HCT116 (cell line): ENCODE measurements at regions not wholly inside any gene's neighbourhood (a gene's known extent, or its start where the extent isn't known, plus 50 kb on each side); places are given as distances from the start of the nearest gene placed in this dataset.

Experiments used
- ATAC-seq: fragments of 200-7000 bp; cut with Tn5 transposase; 2 replicates; pipeline ENCODE4 v1.9.1; 2020; ENCODE audit warnings: mild to moderate bottlenecking, moderate library complexity
- BruUV-seq: library from RNA; stranded (reverse); fragments of 400-500 nt; replicated peaks from 2 replicates; lab custom pipeline; 2021; lab: Mats Ljungman, UMichigan
- CTCF ChIA-PET: fragments of 300-600 bp; sonication (Branson Sonifier 250); formaldehyde crosslinking; loops from one replicate; lab custom pipeline; 2021; ENCODE audit warnings: antibody characterized with exemption; lab: Charles Lee
- POLR2A ChIA-PET: fragments of 300-600, 350-600 bp; sonication (Branson Sonifier 250); formaldehyde crosslinking; loops from one replicate; lab custom pipeline; 2021; ENCODE audit warnings: antibody characterized with exemption; lab: Charles Lee
- RAD21 ChIA-PET, 2 experiments: fragments of 300-600 bp; sonication (Branson Sonifier 250); formaldehyde crosslinking; loops; one replicate each; lab custom pipeline; 2023; ENCODE audit warnings: low total read pairs in 2 of 2; ENCODE audit not compliant: uncharacterized antibody in 2 of 2, unreplicated experiment in 2 of 2, low non-redundant PET in 1 of 2; lab: Charles Lee
- DNase-seq: peaks from one replicate; pipeline ENCODE4 v3.0.0-alpha.2; 2010; ENCODE audit warnings: low read depth, low spot score
- H2AFZ ChIP-seq: fragments of 200-600 bp; shearing (Covaris generic), sonication (generic); 2 replicates; pipeline ENCODE4 v1.6.1; 2017; ENCODE audit warnings: low read depth, mixed run types, mixed read lengths, antibody characterized with exemption, low read length; ENCODE audit not compliant: poor library complexity, severe bottlenecking
- H3K27ac ChIP-seq: 2 replicates; pipeline ENCODE4 v1.5.1; 2012; ENCODE audit warnings: low read depth, low read length
- H3K27me3 ChIP-seq: fragments of 200-600 bp; sonication (generic); 2 replicates; pipeline ENCODE4 v1.6.1; 2016; ENCODE audit warnings: mixed run types, low read length, mixed read lengths; ENCODE audit not compliant: insufficient read depth
- H3K36me3 ChIP-seq, 2 experiments: fragments of 200-500 bp in 1 of 2; fragments of 200-600 bp in 1 of 2; sonication (Bioruptor generic) in 1 of 2; sonication (generic) in 1 of 2; 2 replicates each; pipeline versions ENCODE4 v1.5.1 to v1.6.1; 2014 to 2016; ENCODE audit warnings: low read length in 2 of 2, inconsistent platforms in 1 of 2, mixed read lengths in 1 of 2, mixed run types in 1 of 2; ENCODE audit not compliant: insufficient read depth in 2 of 2, control insufficient read depth in 1 of 2
- H3K4me1 ChIP-seq, 2 experiments: fragments of 200-600 bp in 1 of 2; sonication (generic) in 1 of 2; 2 replicates each; pipeline versions ENCODE4 v1.5.1 to v1.6.1; 2012 to 2017; ENCODE audit warnings: low read length in 2 of 2, inconsistent platforms in 1 of 2, mild to moderate bottlenecking in 1 of 2, mixed read lengths in 1 of 2, mixed run types in 1 of 2, moderate library complexity in 1 of 2; ENCODE audit not compliant: insufficient read depth in 2 of 2, control insufficient read depth in 1 of 2
- H3K4me2 ChIP-seq: fragments of 200-600 bp; sonication (generic); 2 replicates; pipeline ENCODE4 v1.6.1; 2017; ENCODE audit warnings: mixed run types, low read length, mixed read lengths
- H3K4me3 ChIP-seq, 2 experiments: fragments of 200-600 bp in 1 of 2; sonication (generic) in 1 of 2; replicated peaks in 1 of 2; 2 replicates each; pipeline ENCODE4 v1.5.1; 2011 to 2016; ENCODE audit warnings: low read length in 2 of 2, control low read depth in 1 of 2, low read depth in 1 of 2, mild to moderate bottlenecking in 1 of 2, mixed read lengths in 1 of 2, mixed run types in 1 of 2
- H3K79me2 ChIP-seq: fragments of 200-600 bp; sonication (generic); 2 replicates; pipeline ENCODE4 v1.6.1; 2017; ENCODE audit warnings: mild to moderate bottlenecking, mixed run types, low read length, moderate library complexity, mixed read lengths; ENCODE audit not compliant: insufficient read depth
- H3K9ac ChIP-seq: fragments of 200-600 bp; sonication (generic); 2 replicates; pipeline ENCODE4 v1.6.1; 2016; ENCODE audit warnings: low read length, mixed read lengths
- H3K9me2 ChIP-seq: fragments of 200-600 bp; sonication (generic), shearing (Covaris generic); 2 replicates; pipeline ENCODE4 v1.6.1; 2017; ENCODE audit warnings: mixed run types, mild to moderate bottlenecking, moderate library complexity; ENCODE audit not compliant: insufficient read depth
- H3K9me3 ChIP-seq, 2 experiments: fragments of 200-500 bp in 1 of 2; fragments of 200-600 bp in 1 of 2; sonication (Bioruptor generic) in 1 of 2; sonication (generic) in 1 of 2; 2 replicates each; pipeline ENCODE4 v1.6.1; 2014 to 2017; ENCODE audit warnings: low read length in 2 of 2, mixed read lengths in 2 of 2, inconsistent platforms in 1 of 2, low read depth in 1 of 2, mild to moderate bottlenecking in 1 of 2, mixed run types in 1 of 2, moderate library complexity in 1 of 2; ENCODE audit not compliant: control insufficient read depth in 1 of 2, insufficient read depth in 1 of 2
- H4K20me1 ChIP-seq: fragments of 200-600 bp; sonication (generic), shearing (Covaris generic); 2 replicates; pipeline ENCODE4 v1.6.1; 2017; ENCODE audit warnings: mixed run types, mild to moderate bottlenecking, moderate library complexity; ENCODE audit not compliant: insufficient read depth
- CBX3 ChIP-seq: IDR thresholded peaks from 2 replicates; pipeline ENCODE4 v1.6.1; 2012; ENCODE audit warnings: low read depth
- ELF1 ChIP-seq: IDR thresholded peaks from 2 replicates; pipeline ENCODE4 v1.6.1; 2012; ENCODE audit warnings: low read depth, borderline replicate concordance
- EZH2 ChIP-seq: fragments of 200-600 bp; sonication (generic); IDR thresholded peaks from 2 replicates; pipeline ENCODE4 v1.6.1; 2017; ENCODE audit warnings: antibody characterized with exemption, mixed run types
- EZH2phosphoT487 ChIP-seq: fragments of 200-600 bp; IDR thresholded peaks from 2 replicates; pipeline ENCODE4 v1.6.1; 2018; ENCODE audit warnings: antibody characterized with exemption, borderline replicate concordance
- FOSL1 ChIP-seq: IDR thresholded peaks from 2 replicates; pipeline ENCODE4 v1.6.1; 2012; ENCODE audit warnings: low read depth
- RAD21 ChIP-seq: IDR thresholded peaks from 2 replicates; pipeline ENCODE4 v1.6.1; 2012; ENCODE audit warnings: low read depth, mild to moderate bottlenecking
- SIN3A ChIP-seq: IDR thresholded peaks from 2 replicates; pipeline ENCODE4 v1.6.1; 2012; ENCODE audit warnings: low read depth
- SRF ChIP-seq: IDR thresholded peaks from 2 replicates; pipeline ENCODE4 v1.6.1; 2012; ENCODE audit warnings: low read depth
- YY1 ChIP-seq: IDR thresholded peaks from 2 replicates; pipeline ENCODE4 v1.6.1; 2011; ENCODE audit warnings: low read length, low read depth, moderate library complexity, mild to moderate bottlenecking; ENCODE audit not compliant: insufficient replicate concordance; ENCODE audit errors: extremely low read depth
- ZFX ChIP-seq: fragments of 450-650 bp; IDR thresholded peaks from 2 replicates; pipeline ENCODE4 v1.6.1; 2017
- intact Hi-C: fragments of 100-400 bp; cut with micrococcal nuclease; formaldehyde crosslinking; loops from 2 replicates; pipeline ENCODE4 v1.10.0; 2022
- TF ChIP-seq, protein P1 (sequence below): IDR thresholded peaks from 2 replicates; pipeline ENCODE4 v1.6.1; 2011; ENCODE audit warnings: mild to moderate bottlenecking, low read length, moderate library complexity; ENCODE audit not compliant: insufficient replicate concordance; ENCODE audit errors: extremely low read depth
- TF ChIP-seq, protein P2 (sequence below): IDR thresholded peaks from 2 replicates; pipeline ENCODE4 v1.6.1; 2012
- TF ChIP-seq, protein P3 (sequence below), 3 experiments: fragments of 200-600 bp in 1 of 3; sonication (generic) in 1 of 3; IDR thresholded peaks in 2 of 3; conservative IDR thresholded peaks in 1 of 3; 2 replicates each; pipeline ENCODE4 v1.5.1; 2012 to 2017; ENCODE audit warnings: low read depth in 2 of 3, low read length in 2 of 3, antibody characterized with exemption in 1 of 3, borderline replicate concordance in 1 of 3, control low read depth in 1 of 3, mild to moderate bottlenecking in 1 of 3, mixed read lengths in 1 of 3, mixed run types in 1 of 3, moderate library complexity in 1 of 3; ENCODE audit not compliant: insufficient read depth in 1 of 3
- TF ChIP-seq, protein P4 (sequence below): IDR thresholded peaks from 2 replicates; pipeline ENCODE4 v1.6.1; 2012; ENCODE audit warnings: low read depth

DNA sequence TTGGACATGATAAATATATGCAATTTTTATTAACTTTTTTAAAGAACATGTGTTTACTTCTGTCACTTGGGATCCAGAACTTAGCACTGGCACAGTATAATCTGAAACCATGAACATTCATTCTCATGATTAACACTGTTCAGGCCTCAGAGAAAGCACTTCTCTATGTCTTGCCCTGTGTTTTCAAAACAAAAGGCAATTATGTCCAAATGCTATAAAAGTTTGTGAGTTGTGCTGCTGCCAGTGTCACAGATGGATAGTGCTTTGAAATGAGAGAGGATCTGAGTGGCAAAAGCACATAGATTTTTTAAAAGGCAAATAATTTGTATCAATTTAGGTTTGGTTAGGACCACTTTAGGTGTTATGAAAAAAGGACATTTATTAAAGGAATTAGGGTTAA is 470.5 kb upstream of the FAM98A start:
- H3K36me3 ChIP-seq = no peaks in the 10 kb centered on the region
- no peaks in the 10 kb centered on the region for H4K20me1 ChIP-seq
- no peaks in the 10 kb centered on the region for H3K9me2 ChIP-seq
- CTCF ChIA-PET = no interaction called here
- no peak overlapping the region for H3K27ac ChIP-seq
- H3K27me3 ChIP-seq = no peaks in the 10 kb centered on the region
- H3K9ac ChIP-seq = no peak overlapping the region
- RAD21 ChIA-PET = no interaction called here
- no peak overlapping the region for H3K4me2 ChIP-seq
- no peak overlapping the region for H3K4me3 ChIP-seq
- DNase-seq (no peak), ATAC-seq (no peak)
- no peaks in the 10 kb centered on the region for H3K4me1 ChIP-seq
- POLR2A ChIA-PET = no interaction called here
- BruUV-seq = no TSS peak
- peaks cover 3 to 4% of the 10 kb centered on the region in 2 experiments; a peak in 1 of 4 replicates for H3K9me3 ChIP-seq
- H2AFZ ChIP-seq = no peak overlapping the region
- TF ChIP-seq CBX3 (no peak), EZH2 (no peak), RAD21 (no peak), SIN3A (no peak), YY1 (no peak), ZFX (no peak), EZH2phosphoT487 (no peak), SRF (no peak), ELF1 (no peak), FOSL1 (no peak)
- TF ChIP-seq, protein P1, sequence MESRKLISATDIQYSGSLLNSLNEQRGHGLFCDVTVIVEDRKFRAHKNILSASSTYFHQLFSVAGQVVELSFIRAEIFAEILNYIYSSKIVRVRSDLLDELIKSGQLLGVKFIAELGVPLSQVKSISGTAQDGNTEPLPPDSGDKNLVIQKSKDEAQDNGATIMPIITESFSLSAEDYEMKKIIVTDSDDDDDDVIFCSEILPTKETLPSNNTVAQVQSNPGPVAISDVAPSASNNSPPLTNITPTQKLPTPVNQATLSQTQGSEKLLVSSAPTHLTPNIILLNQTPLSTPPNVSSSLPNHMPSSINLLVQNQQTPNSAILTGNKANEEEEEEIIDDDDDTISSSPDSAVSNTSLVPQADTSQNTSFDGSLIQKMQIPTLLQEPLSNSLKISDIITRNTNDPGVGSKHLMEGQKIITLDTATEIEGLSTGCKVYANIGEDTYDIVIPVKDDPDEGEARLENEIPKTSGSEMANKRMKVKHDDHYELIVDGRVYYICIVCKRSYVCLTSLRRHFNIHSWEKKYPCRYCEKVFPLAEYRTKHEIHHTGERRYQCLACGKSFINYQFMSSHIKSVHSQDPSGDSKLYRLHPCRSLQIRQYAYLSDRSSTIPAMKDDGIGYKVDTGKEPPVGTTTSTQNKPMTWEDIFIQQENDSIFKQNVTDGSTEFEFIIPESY = no peak
- TF ChIP-seq, protein P2, sequence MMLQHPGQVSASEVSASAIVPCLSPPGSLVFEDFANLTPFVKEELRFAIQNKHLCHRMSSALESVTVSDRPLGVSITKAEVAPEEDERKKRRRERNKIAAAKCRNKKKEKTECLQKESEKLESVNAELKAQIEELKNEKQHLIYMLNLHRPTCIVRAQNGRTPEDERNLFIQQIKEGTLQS = no peak
- TF ChIP-seq, protein P3, sequence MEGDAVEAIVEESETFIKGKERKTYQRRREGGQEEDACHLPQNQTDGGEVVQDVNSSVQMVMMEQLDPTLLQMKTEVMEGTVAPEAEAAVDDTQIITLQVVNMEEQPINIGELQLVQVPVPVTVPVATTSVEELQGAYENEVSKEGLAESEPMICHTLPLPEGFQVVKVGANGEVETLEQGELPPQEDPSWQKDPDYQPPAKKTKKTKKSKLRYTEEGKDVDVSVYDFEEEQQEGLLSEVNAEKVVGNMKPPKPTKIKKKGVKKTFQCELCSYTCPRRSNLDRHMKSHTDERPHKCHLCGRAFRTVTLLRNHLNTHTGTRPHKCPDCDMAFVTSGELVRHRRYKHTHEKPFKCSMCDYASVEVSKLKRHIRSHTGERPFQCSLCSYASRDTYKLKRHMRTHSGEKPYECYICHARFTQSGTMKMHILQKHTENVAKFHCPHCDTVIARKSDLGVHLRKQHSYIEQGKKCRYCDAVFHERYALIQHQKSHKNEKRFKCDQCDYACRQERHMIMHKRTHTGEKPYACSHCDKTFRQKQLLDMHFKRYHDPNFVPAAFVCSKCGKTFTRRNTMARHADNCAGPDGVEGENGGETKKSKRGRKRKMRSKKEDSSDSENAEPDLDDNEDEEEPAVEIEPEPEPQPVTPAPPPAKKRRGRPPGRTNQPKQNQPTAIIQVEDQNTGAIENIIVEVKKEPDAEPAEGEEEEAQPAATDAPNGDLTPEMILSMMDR (IDR thresholded peaks at IDR 0.05 in 2 of 3, conservative IDR thresholded peaks at IDR 0.05 in 1 of 3; ENCODE audit: borderline replicate concordance in 1 of 3, insufficient read depth in 1 of 3, low read depth in 2 of 3, low read length in 2 of 3) = no peak
- TF ChIP-seq, protein P4, sequence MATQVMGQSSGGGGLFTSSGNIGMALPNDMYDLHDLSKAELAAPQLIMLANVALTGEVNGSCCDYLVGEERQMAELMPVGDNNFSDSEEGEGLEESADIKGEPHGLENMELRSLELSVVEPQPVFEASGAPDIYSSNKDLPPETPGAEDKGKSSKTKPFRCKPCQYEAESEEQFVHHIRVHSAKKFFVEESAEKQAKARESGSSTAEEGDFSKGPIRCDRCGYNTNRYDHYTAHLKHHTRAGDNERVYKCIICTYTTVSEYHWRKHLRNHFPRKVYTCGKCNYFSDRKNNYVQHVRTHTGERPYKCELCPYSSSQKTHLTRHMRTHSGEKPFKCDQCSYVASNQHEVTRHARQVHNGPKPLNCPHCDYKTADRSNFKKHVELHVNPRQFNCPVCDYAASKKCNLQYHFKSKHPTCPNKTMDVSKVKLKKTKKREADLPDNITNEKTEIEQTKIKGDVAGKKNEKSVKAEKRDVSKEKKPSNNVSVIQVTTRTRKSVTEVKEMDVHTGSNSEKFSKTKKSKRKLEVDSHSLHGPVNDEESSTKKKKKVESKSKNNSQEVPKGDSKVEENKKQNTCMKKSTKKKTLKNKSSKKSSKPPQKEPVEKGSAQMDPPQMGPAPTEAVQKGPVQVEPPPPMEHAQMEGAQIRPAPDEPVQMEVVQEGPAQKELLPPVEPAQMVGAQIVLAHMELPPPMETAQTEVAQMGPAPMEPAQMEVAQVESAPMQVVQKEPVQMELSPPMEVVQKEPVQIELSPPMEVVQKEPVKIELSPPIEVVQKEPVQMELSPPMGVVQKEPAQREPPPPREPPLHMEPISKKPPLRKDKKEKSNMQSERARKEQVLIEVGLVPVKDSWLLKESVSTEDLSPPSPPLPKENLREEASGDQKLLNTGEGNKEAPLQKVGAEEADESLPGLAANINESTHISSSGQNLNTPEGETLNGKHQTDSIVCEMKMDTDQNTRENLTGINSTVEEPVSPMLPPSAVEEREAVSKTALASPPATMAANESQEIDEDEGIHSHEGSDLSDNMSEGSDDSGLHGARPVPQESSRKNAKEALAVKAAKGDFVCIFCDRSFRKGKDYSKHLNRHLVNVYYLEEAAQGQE = no peak
- no peaks in the 10 kb centered on the region for H3K79me2 ChIP-seq
- intact Hi-C loops = no loop called here
